ENCODE measurements at regions not wholly inside any gene's neighbourhood (a gene's known extent, or its start where the extent isn't known, plus 50 kb on each side); places are given as distances from the start of the nearest gene placed in this dataset.
A peak's percentile ranks its signal among the peaks of the same experiment; 100 is the strongest.

GRCh38 chr12:115687094-115687493, 590.4 kb downstream of the MED13L start:
- Histone ChIP-seq H3K27ac (no peak overlapping the region), H3K9me3 (ENCODE audit: severe bottlenecking) (no peaks in the 10 kb centered on the region), H3K36me3 (no peaks in the 10 kb centered on the region), H3K4me3 (ENCODE audit: low read depth, low read length) (no peak overlapping the region), H3K27me3 (ENCODE audit: insufficient read depth, low read depth, severe bottlenecking) (no peaks in the 10 kb centered on the region)
- TF ChIP-seq, protein P1, sequence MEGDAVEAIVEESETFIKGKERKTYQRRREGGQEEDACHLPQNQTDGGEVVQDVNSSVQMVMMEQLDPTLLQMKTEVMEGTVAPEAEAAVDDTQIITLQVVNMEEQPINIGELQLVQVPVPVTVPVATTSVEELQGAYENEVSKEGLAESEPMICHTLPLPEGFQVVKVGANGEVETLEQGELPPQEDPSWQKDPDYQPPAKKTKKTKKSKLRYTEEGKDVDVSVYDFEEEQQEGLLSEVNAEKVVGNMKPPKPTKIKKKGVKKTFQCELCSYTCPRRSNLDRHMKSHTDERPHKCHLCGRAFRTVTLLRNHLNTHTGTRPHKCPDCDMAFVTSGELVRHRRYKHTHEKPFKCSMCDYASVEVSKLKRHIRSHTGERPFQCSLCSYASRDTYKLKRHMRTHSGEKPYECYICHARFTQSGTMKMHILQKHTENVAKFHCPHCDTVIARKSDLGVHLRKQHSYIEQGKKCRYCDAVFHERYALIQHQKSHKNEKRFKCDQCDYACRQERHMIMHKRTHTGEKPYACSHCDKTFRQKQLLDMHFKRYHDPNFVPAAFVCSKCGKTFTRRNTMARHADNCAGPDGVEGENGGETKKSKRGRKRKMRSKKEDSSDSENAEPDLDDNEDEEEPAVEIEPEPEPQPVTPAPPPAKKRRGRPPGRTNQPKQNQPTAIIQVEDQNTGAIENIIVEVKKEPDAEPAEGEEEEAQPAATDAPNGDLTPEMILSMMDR (IDR thresholded peaks at IDR 0.05; ENCODE audit: low read depth, low read length), result no peak
- DNase-seq, result peak; percentile 40

DNA sequence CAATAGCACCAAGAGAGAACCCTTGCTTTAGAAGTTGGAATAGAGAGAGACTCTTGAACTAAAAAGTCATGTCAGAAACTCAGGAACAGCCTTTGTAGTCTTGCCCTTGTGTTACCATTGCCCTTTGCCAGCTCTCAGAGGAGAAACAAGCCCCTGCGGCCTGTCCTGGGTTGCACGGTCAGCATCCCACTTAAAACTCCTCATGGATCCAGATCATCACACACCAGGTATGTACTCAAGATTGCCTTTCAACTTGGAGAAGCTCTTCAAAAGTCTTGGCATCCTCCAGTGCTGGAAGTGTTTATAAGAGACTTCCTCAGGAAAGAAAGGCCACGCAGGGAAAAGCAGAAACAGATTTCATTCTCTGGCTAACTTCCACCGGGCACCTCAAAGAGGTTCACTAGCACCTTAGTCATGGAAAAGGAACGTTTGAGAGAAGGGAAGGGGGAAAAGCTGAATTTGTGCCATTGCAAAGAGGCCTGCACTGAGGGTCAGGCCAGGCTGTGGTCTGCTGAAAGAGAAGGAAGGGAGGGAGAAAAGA, 594.2 kb downstream of the MED13L start:
- Histone ChIP-seq H3K9me3 (ENCODE audit: severe bottlenecking) (no peaks in the 10 kb centered on the region), H3K27me3 (ENCODE audit: insufficient read depth, low read depth, severe bottlenecking) (no peaks in the 10 kb centered on the region), H3K4me3 (ENCODE audit: low read depth, low read length) (no peak overlapping the region), H3K27ac (no peak overlapping the region), H3K36me3 (no peaks in the 10 kb centered on the region)
- no peak for DNase-seq
- TF ChIP-seq, protein P1 (IDR thresholded peaks at IDR 0.05; ENCODE audit: low read depth, low read length), result no peak

- no peaks in the 10 kb centered on the region for H3K9me3 ChIP-seq (ENCODE audit: severe bottlenecking)
- peaks cover 4% of the 10 kb centered on the region for H3K27me3 ChIP-seq (ENCODE audit: insufficient read depth, low read depth, severe bottlenecking)
- no peak for DNase-seq
- H3K36me3 ChIP-seq, result no peaks in the 10 kb centered on the region
- no peak overlapping the region for H3K4me3 ChIP-seq (ENCODE audit: low read depth, low read length)
- TF ChIP-seq, protein P1 (IDR thresholded peaks at IDR 0.05; ENCODE audit: low read depth, low read length), result no peak
- H3K27ac ChIP-seq, result no peak overlapping the region
Observed at GRCh38 chr12:115680967-115681366, 596.5 kb downstream of the MED13L start.

GRCh38 chr12:115672506-115673080, 604.9 kb downstream of the MED13L start:
- H3K4me3 ChIP-seq (ENCODE audit: low read depth, low read length), result no peak overlapping the region
- no peak for DNase-seq
- no peaks in the 10 kb centered on the region for H3K9me3 ChIP-seq (ENCODE audit: severe bottlenecking)
- peaks cover 11% of the 10 kb centered on the region for H3K27me3 ChIP-seq (ENCODE audit: insufficient read depth, low read depth, severe bottlenecking)
- TF ChIP-seq, protein P1 (IDR thresholded peaks at IDR 0.05; ENCODE audit: low read depth, low read length), result no peak
- H3K27ac ChIP-seq, result no peak overlapping the region
- H3K36me3 ChIP-seq, result no peaks in the 10 kb centered on the region

DNA sequence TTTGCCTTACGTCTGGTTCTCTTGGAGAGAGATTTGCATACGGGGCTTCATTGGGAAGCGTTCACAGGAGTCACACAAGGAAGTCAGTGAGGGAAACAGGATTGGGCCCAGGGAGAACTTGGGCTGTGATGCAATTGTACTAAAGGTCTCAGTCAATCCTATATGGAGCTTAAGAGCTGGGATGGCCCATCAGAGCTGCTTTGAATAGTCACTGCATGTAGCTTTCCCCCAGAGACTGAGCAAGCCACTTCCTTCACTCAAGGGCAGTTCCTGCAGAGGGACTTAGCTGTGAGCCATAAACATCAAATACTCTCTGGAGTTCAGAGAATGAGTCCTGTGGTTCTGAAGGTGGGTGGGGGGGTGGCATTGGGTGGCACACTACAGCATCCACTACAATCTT, 605.4 kb downstream of the MED13L start:
- H3K4me3 ChIP-seq (ENCODE audit: low read depth, low read length), result no peak overlapping the region
- TF ChIP-seq, protein P1 (IDR thresholded peaks at IDR 0.05; ENCODE audit: low read depth, low read length), result no peak
- H3K36me3 ChIP-seq, result no peaks in the 10 kb centered on the region
- no peak overlapping the region for H3K27ac ChIP-seq
- H3K27me3 ChIP-seq (ENCODE audit: insufficient read depth, low read depth, severe bottlenecking), result peaks cover 11% of the 10 kb centered on the region
- no peaks in the 10 kb centered on the region for H3K9me3 ChIP-seq (ENCODE audit: severe bottlenecking)
- no peak for DNase-seq

GRCh38 chr12:115670869-115671268, 606.6 kb downstream of the MED13L start:
- Histone ChIP-seq H3K27ac (no peak overlapping the region), H3K27me3 (ENCODE audit: insufficient read depth, low read depth, severe bottlenecking) (peaks cover 6% of the 10 kb centered on the region), H3K4me3 (ENCODE audit: low read depth, low read length) (no peak overlapping the region), H3K36me3 (no peaks in the 10 kb centered on the region), H3K9me3 (ENCODE audit: severe bottlenecking) (no peaks in the 10 kb centered on the region)
- no peak for DNase-seq
- TF ChIP-seq, protein P1 (IDR thresholded peaks at IDR 0.05; ENCODE audit: low read depth, low read length), result no peak

Measured in WERI-Rb-1 (cell line).